Small intestine (tissue), 7 donors: ENCODE measurements at regions not wholly inside any gene's neighbourhood (a gene's known extent, or its start where the extent isn't known, plus 50 kb on each side); places are given as distances from the start of the nearest gene placed in this dataset.

ENCODE experiments used
- DNase-seq, 2 donors: peaks; one replicate each; pipeline versions ENCODE4 v3.0.0 to v3.0.0-alpha.2; 2013
- FAIRE-seq: peaks from 2 replicates; lab custom pipeline; 2012; peaks lifted over from hg19 to GRCh38; lab: Jason Lieb, UNC
- H3K27ac ChIP-seq, 3 donors: one replicate each; pipeline ENCODE4 v1.5.1; 2013; ENCODE audit warnings: low read length in 2 of 3, mild to moderate bottlenecking in 2 of 3, control low read depth in 1 of 3, inconsistent platforms in 1 of 3, low read depth in 1 of 3, moderate library complexity in 1 of 3
- H3K27me3 ChIP-seq, 3 donors: one replicate each; pipeline ENCODE4 v1.6.1; 2013; ENCODE audit warnings: low read length in 3 of 3, inconsistent platforms in 1 of 3; ENCODE audit not compliant: control insufficient read depth in 3 of 3, insufficient read depth in 3 of 3
- H3K36me3 ChIP-seq, 3 donors: one replicate each; pipeline ENCODE4 v1.6.1; 2013; ENCODE audit warnings: low read length in 3 of 3, inconsistent platforms in 1 of 3, low read depth in 1 of 3, mild to moderate bottlenecking in 1 of 3, moderate library complexity in 1 of 3; ENCODE audit not compliant: control insufficient read depth in 3 of 3, insufficient read depth in 2 of 3
- H3K4me1 ChIP-seq, 3 donors: one replicate each; pipeline ENCODE4 v1.6.1; 2013; ENCODE audit warnings: low read length in 2 of 3, inconsistent platforms in 1 of 3, low read depth in 1 of 3, mild to moderate bottlenecking in 1 of 3, moderate library complexity in 1 of 3; ENCODE audit not compliant: control insufficient read depth in 3 of 3, insufficient read depth in 2 of 3
- H3K4me3 ChIP-seq, 3 donors: one replicate each; pipeline ENCODE4 v1.5.1; 2013; ENCODE audit warnings: low read length in 3 of 3, control low read depth in 1 of 3, inconsistent platforms in 1 of 3, low read depth in 1 of 3, mild to moderate bottlenecking in 1 of 3, moderate library complexity in 1 of 3
- H3K9me3 ChIP-seq, 2 donors: one replicate each; pipeline ENCODE4 v1.6.1; 2013; ENCODE audit warnings: low read depth in 1 of 2, low read length in 1 of 2; ENCODE audit not compliant: control insufficient read depth in 2 of 2, insufficient read depth in 1 of 2
- WGBS, 3 donors: extraction: QIAGEN DNeasy Blood & Tissue Kit; methylation state at CpG; one replicate each; pipeline ENCODE4 v1.1.7; 2013; 5-methylcytosine and 5-hydroxymethylcytosine counted together
- donor health status: healthy with polysubstance abuse.
- donor health status: control.
- donor health status: control.
- donor health status: Bipolar disorder and iron deficiency.
- donor health status: healthy.

DNA sequence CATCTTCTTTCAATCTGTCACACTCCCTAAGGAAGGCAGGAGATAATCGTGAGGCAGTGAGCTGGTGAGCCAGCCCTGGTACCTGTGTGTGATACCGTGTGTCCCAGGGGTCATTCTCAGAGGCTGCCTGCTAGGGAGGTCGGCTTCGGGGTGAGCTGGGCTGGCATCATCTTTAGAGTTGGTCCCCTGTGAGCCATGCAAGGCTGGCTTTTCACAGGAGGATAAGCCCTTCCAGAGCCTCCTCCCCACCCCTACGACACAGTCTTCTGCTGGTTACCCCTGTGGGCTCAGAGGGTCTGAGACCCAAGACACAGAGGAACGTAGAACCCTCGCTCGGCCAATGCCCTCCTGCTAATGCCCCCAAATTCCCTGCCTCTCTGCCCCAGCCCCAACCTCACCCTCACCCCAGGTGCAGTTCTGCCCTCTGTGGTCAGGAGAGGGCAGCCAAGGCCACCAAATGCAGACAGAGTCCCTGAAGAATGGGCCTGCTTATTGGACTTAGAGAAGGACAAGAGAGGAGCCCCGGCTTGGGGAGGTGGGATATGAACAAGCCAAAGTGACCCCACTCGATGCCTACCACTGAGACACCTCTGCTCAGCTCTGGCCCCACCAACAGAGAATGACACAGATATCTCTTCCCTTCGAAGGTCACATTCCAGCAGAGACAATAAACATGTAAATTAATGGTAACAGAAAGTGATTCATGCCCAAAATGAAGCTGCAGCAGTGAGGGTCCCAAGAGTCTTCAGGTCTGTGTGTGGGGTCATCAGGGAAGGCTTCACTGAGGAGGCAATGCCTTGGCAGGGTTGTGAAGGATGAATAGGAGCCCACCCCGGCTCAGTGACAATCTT, 80.8 kb upstream of the CCL1 start:
- DNase-seq (no peak), FAIRE-seq (no peak)
- 41 to 56% (median 55%) methylated on average over 12 of the region's 12 CpGs for WGBS, 3 donors
- Histone ChIP-seq H3K4me3 (no peak overlapping the region), H3K36me3 (no peaks in the 10 kb centered on the region), H3K9me3 (no peaks in the 10 kb centered on the region), H3K27ac (no peak overlapping the region), H3K27me3 (peaks cover 0 to 7% (median 0%) of the 10 kb centered on the region in 3 donors), H3K4me1 (no peaks in the 10 kb centered on the region)

GRCh38 chr17:34442387-34443111, 79.5 kb upstream of the CCL1 start:
- H3K4me3 ChIP-seq = no peak overlapping the region
- FAIRE-seq = no peak

GRCh38 chr17:34437188-34437587, 74.2 kb upstream of the CCL1 start:
- H3K9me3 ChIP-seq = no peaks in the 10 kb centered on the region
- no peaks in the 10 kb centered on the region for H3K4me1 ChIP-seq
- H3K36me3 ChIP-seq = no peaks in the 10 kb centered on the region
- DNase-seq = no peak
- H3K4me3 ChIP-seq = no peak overlapping the region
- H3K27ac ChIP-seq = no peak overlapping the region
- no peak for FAIRE-seq
- peaks cover 0 to 5% (median 4%) of the 10 kb centered on the region in 3 donors for H3K27me3 ChIP-seq
- 72 to 80% (median 78%) methylated on average over 8 of the region's 8 CpGs for WGBS, 3 donors

More at GRCh38 chr17:34442387-34443111, 79.5 kb upstream of the CCL1 start:
- H3K36me3 ChIP-seq = no peaks in the 10 kb centered on the region
- no peaks in the 10 kb centered on the region for H3K9me3 ChIP-seq
- H3K27ac ChIP-seq = no peak overlapping the region
- 42 to 61% (median 56%) methylated on average over 10 of the region's 10 CpGs for WGBS, 3 donors
- no peak for DNase-seq
- no peaks in the 10 kb centered on the region for H3K4me1 ChIP-seq
- peaks cover 0 to 7% (median 0%) of the 10 kb centered on the region in 3 donors for H3K27me3 ChIP-seq

- no peaks in the 10 kb centered on the region for H3K36me3 ChIP-seq
- FAIRE-seq = no peak
- H3K27me3 ChIP-seq = peaks cover 0 to 5% (median 4%) of the 10 kb centered on the region in 3 donors
- DNase-seq = no peak
- H3K9me3 ChIP-seq = no peaks in the 10 kb centered on the region
- H3K27ac ChIP-seq = no peak overlapping the region
- H3K4me1 ChIP-seq = no peaks in the 10 kb centered on the region
- WGBS, 3 donors = 46 to 61% (median 54%) methylated on average over 2 of the region's 2 CpGs
- H3K4me3 ChIP-seq = no peak overlapping the region
These were observed 73.6 kb upstream of the CCL1 start for GRCh38 chr17:34436607-34437006.

DNA sequence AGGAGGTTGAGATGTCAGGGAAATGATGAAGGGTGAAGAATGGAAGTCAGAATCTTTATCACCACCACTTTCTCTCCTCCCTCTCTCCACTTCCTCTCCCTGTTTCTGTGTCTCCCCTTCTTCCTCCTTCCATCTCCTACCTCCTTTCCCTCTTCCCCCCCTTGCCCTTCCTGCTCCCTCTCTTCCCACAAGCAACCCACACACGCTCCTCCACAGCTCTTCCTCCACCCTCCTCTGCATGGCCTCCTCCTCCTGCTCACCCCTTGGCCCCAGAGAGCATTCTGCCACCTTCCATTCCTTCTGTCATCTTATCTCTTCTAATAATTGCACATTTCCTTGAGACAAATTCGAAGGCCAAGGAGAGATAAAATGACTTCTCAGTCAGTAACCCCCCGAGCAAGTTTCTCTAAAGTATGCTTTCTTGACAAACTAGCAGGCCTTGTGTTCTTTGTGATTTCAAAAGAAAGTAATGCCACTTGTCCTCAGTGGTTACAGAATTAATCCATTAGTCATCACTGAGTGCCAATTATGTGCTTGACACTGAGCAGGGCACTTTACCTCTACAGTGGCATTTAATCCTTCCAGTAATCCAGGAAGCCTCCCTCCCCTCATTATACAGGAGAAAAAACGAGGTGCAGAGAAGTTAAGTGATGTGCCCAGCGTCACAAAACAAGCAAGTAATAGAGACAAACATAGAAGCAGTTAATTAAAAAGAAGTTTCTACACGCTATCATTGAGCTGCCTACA, 72.3 kb upstream of the CCL1 start:
- FAIRE-seq = no peak
- no peaks in the 10 kb centered on the region for H3K9me3 ChIP-seq
- no peaks in the 10 kb centered on the region for H3K36me3 ChIP-seq
- no peak overlapping the region for H3K4me3 ChIP-seq
- no peak for DNase-seq
- WGBS, 3 donors = 23 to 55% (median 35%) methylated on average over 5 to 6 of the region's 6 CpGs
- H3K27ac ChIP-seq = no peak overlapping the region
- H3K27me3 ChIP-seq = peaks cover 0 to 4% (median 2%) of the 10 kb centered on the region in 3 donors
- no peaks in the 10 kb centered on the region for H3K4me1 ChIP-seq

- Histone ChIP-seq H3K27me3 (peaks cover 0 to 4% (median 2%) of the 10 kb centered on the region in 3 donors), H3K36me3 (no peaks in the 10 kb centered on the region), H3K4me1 (no peaks in the 10 kb centered on the region), H3K27ac (no peak overlapping the region), H3K9me3 (no peaks in the 10 kb centered on the region), H3K4me3 (no peak overlapping the region)
- no peak for DNase-seq
- FAIRE-seq = no peak
- 39 to 48% (median 42%) methylated on average over 4 of the region's 4 CpGs for WGBS, 3 donors
These were observed 71.0 kb upstream of the CCL1 start for GRCh38 chr17:34434052-34434451.

DNA sequence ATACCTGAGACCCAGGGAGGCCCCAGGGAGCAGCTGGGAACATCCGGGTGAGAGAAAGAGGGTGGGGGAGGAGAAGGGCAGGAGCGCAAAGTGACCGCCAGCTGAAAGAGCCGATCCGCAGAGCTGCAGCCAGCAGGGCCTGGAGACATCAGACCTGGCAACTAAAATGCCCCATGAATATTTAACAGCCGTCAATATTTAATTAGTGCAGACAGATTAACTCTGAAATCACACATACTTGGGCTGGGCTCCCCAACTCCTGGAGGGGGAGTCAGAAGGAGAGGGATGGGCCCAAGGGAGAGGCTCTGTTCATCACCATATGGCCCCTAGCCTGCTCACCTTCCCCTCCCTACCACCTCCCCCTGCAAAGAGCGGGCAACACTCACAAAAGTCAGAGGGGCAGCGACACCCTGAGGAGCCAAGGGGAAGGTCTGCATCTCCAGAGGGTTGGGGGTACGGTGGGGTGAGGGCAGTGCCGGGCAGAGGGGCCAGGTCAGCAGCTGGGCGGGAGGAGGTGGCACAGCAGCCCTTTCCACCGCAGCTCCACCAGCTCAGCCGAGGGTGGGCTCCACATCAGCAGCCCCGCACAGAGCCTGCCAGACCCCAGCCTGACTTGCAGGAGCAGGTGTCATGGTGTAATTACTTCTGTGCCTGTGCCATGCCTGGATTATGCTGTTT, 61.9 kb upstream of the CCL1 start:
- no peak for FAIRE-seq
- Histone ChIP-seq H3K27me3 (peaks cover 0 to 21% (median 17%) of the 10 kb centered on the region in 3 donors), H3K36me3 (no peaks in the 10 kb centered on the region)

More for the DNA sequence above, 61.9 kb upstream of the CCL1 start:
- no peaks in the 10 kb centered on the region for H3K4me1 ChIP-seq
- DNase-seq = no peak
- H3K4me3 ChIP-seq = no peak overlapping the region
- WGBS, 3 donors = 22 to 34% (median 31%) methylated on average over 13 to 14 of the region's 14 CpGs
- no peak overlapping the region for H3K27ac ChIP-seq
- H3K9me3 ChIP-seq = no peaks in the 10 kb centered on the region
